Fibroblast of lung (primary cell): ENCODE measurements at regions not wholly inside any gene's neighbourhood (a gene's known extent, or its start where the extent isn't known, plus 50 kb on each side); places are given as distances from the start of the nearest gene placed in this dataset.

Experiments used
- DNase-seq, 2 donors: peaks; one replicate each; pipeline versions ENCODE4 v3.0.0 to v3.0.0-alpha.2; 2010; ENCODE audit warnings: low read depth in 2 of 2
- H2AFZ ChIP-seq: 2 replicates; pipeline ENCODE4 v1.5.1; 2012; ENCODE audit warnings: low read length, control low read depth, inconsistent platforms
- H3K27ac ChIP-seq: 2 replicates; pipeline ENCODE4 v1.5.1; 2011; ENCODE audit warnings: low read length, control low read depth; ENCODE audit not compliant: insufficient read depth
- H3K27me3 ChIP-seq: 2 replicates; pipeline ENCODE4 v1.5.1; 2011; ENCODE audit warnings: mild to moderate bottlenecking, low read length; ENCODE audit not compliant: control insufficient read depth, insufficient read depth
- H3K36me3 ChIP-seq: 2 replicates; pipeline ENCODE4 v1.5.1; 2011; ENCODE audit warnings: low read length; ENCODE audit not compliant: control insufficient read depth, insufficient read depth
- H3K4me1 ChIP-seq: 2 replicates; pipeline ENCODE4 v1.5.1; 2011; ENCODE audit warnings: low read length; ENCODE audit not compliant: control insufficient read depth, insufficient read depth; ENCODE audit errors: extremely low read depth
- H3K4me2 ChIP-seq: 2 replicates; pipeline ENCODE4 v1.5.1; 2011; ENCODE audit warnings: low read length, control low read depth; ENCODE audit not compliant: insufficient read depth; ENCODE audit errors: extremely low read depth
- H3K4me3 ChIP-seq, 4 experiments: fragments of 200-600 bp in 1 of 4; sonication (generic) in 1 of 4; replicated peaks in 1 of 4; 2 replicates each; pipeline ENCODE4 v1.5.1; 2011 to 2016; ENCODE audit warnings: low read length in 4 of 4, low read depth in 3 of 4, mild to moderate bottlenecking in 3 of 4, control low read depth in 2 of 4, inconsistent platforms in 1 of 4, mixed read lengths in 1 of 4; ENCODE audit not compliant: insufficient read depth in 1 of 4; ENCODE audit errors: control extremely low read depth in 1 of 4
- H3K79me2 ChIP-seq: 2 replicates; pipeline ENCODE4 v1.5.1; 2012; ENCODE audit warnings: mild to moderate bottlenecking, low read length, inconsistent platforms; ENCODE audit not compliant: control insufficient read depth, insufficient read depth
- H3K9ac ChIP-seq: 2 replicates; pipeline ENCODE4 v1.5.1; 2011; ENCODE audit warnings: mild to moderate bottlenecking, low read length, control low read depth; ENCODE audit not compliant: insufficient read depth
- H3K9me3 ChIP-seq: 2 replicates; pipeline ENCODE4 v1.5.1; 2012; ENCODE audit warnings: low read depth, low read length; ENCODE audit not compliant: control insufficient read depth, insufficient read depth
- H4K20me1 ChIP-seq: 2 replicates; pipeline ENCODE4 v1.5.1; 2011; ENCODE audit warnings: low read length; ENCODE audit not compliant: control insufficient read depth, insufficient read depth; ENCODE audit errors: extremely low read depth
- CTCF ChIP-seq, 2 donors: IDR thresholded peaks in 1 of 2; conservative IDR thresholded peaks in 1 of 2; 1 replicate in 1 of 2; 2 replicates in 1 of 2; pipeline ENCODE4 v1.5.1; 2011 to 2012; ENCODE audit warnings: low read length in 2 of 2, control low read depth in 1 of 2, inconsistent platforms in 1 of 2, low read depth in 1 of 2, mild to moderate bottlenecking in 1 of 2
- EZH2 ChIP-seq: IDR thresholded peaks from 2 replicates; pipeline ENCODE4 v1.5.1; 2012; ENCODE audit warnings: low read length, control low read depth, mild to moderate bottlenecking; ENCODE audit errors: missing control alignments

- Histone ChIP-seq H3K4me3 (no peak overlapping the region), H3K9ac (no peak overlapping the region), H3K4me1 (no peaks in the 10 kb centered on the region), H3K36me3 (no peaks in the 10 kb centered on the region), H3K9me3 (no peaks in the 10 kb centered on the region), H3K27ac (no peak overlapping the region), H3K79me2 (no peaks in the 10 kb centered on the region), H2AFZ (no peak overlapping the region), H3K4me2 (no peak overlapping the region), H3K27me3 (no peaks in the 10 kb centered on the region), H4K20me1 (no peaks in the 10 kb centered on the region)
- no peak for DNase-seq
- TF ChIP-seq EZH2 (no peak), CTCF (conservative IDR thresholded peaks at IDR 0.05 in 1 of 2, IDR thresholded peaks at IDR 0.05 in 1 of 2; ENCODE audit: low read depth in 1 of 2, low read length in 2 of 2) (no peak)
These were observed 437.9 kb downstream of the DAD1 start for GRCh38 chr14:22151121-22151520.

- Histone ChIP-seq H3K4me3 (no peak overlapping the region), H3K27ac (no peak overlapping the region), H3K27me3 (no peaks in the 10 kb centered on the region), H4K20me1 (no peaks in the 10 kb centered on the region), H3K79me2 (no peaks in the 10 kb centered on the region), H3K9me3 (no peaks in the 10 kb centered on the region), H3K36me3 (no peaks in the 10 kb centered on the region), H3K4me2 (no peak overlapping the region), H3K9ac (no peak overlapping the region), H3K4me1 (no peaks in the 10 kb centered on the region), H2AFZ (no peak overlapping the region)
- DNase-seq = no peak
- no peak for TF ChIP-seq EZH2
- TF ChIP-seq CTCF (conservative IDR thresholded peaks at IDR 0.05 in 1 of 2, IDR thresholded peaks at IDR 0.05 in 1 of 2; ENCODE audit: low read depth in 1 of 2, low read length in 2 of 2) = no peak
These were observed 440.0 kb downstream of the DAD1 start for GRCh38 chr14:22149058-22149457.

- Histone ChIP-seq H3K4me2 (no peak overlapping the region), H3K9ac (no peak overlapping the region), H2AFZ (no peak overlapping the region), H4K20me1 (no peaks in the 10 kb centered on the region), H3K9me3 (no peaks in the 10 kb centered on the region), H3K27me3 (no peaks in the 10 kb centered on the region), H3K79me2 (no peaks in the 10 kb centered on the region), H3K36me3 (no peaks in the 10 kb centered on the region), H3K4me3 (no peak overlapping the region), H3K27ac (no peak overlapping the region), H3K4me1 (no peaks in the 10 kb centered on the region)
- DNase-seq = no peak
- TF ChIP-seq CTCF (conservative IDR thresholded peaks at IDR 0.05 in 1 of 2, IDR thresholded peaks at IDR 0.05 in 1 of 2; ENCODE audit: low read depth in 1 of 2, low read length in 2 of 2) = no peak
- no peak for TF ChIP-seq EZH2
These were observed 441.3 kb downstream of the DAD1 start for GRCh38 chr14:22147716-22148115.
